Panc1 (cell line): ENCODE measurements at regions not wholly inside any gene's neighbourhood (a gene's known extent, or its start where the extent isn't known, plus 50 kb on each side); places are given as distances from the start of the nearest gene placed in this dataset.

ENCODE experiments used
- CTCF ChIP-seq: fragments of 450-650 bp; IDR thresholded peaks from 2 replicates; pipeline ENCODE4 v1.5.1; 2017; ENCODE audit warnings: mild to moderate bottlenecking
- POLR2AphosphoS5 ChIP-seq: IDR thresholded peaks from 2 replicates; pipeline ENCODE4 v1.6.1; 2012; ENCODE audit warnings: mild to moderate bottlenecking, low read depth, low read length, moderate library complexity
- REST ChIP-seq, 2 experiments: IDR thresholded peaks; 2 replicates each; pipeline ENCODE4 v1.6.1; 2011 to 2012; ENCODE audit warnings: low read depth in 2 of 2, control low read depth in 1 of 2, low read length in 1 of 2, mild to moderate bottlenecking in 1 of 2, moderate library complexity in 1 of 2; ENCODE audit not compliant: insufficient read depth in 1 of 2
- SIN3A ChIP-seq: IDR thresholded peaks from 2 replicates; pipeline ENCODE4 v1.6.1; 2012; ENCODE audit warnings: low read depth, mild to moderate bottlenecking, low read length, moderate library complexity, borderline replicate concordance; ENCODE audit not compliant: insufficient read depth
- TCF7L2 ChIP-seq: IDR thresholded peaks from 2 replicates; pipeline ENCODE4 v1.6.1; 2011; ENCODE audit warnings: mild to moderate bottlenecking, low read depth, low read length, inconsistent platforms

GRCh38 chr10:123394382-123394781 is 240.2 kb downstream of the BUB3 start:
- TF ChIP-seq SIN3A (no peak), CTCF (no peak), POLR2AphosphoS5 (no peak), REST (IDR thresholded peaks at IDR 0.05; ENCODE audit: insufficient read depth in 1 of 2, low read depth in 2 of 2, low read length in 1 of 2) (no peak), TCF7L2 (no peak)
